ENCODE measurements at regions not wholly inside any gene's neighbourhood (a gene's known extent, or its start where the extent isn't known, plus 50 kb on each side); places are given as distances from the start of the nearest gene placed in this dataset.

GRCh38 chr11:116535120-116535519 is 237.7 kb downstream of the BUD13 start:
- no peak overlapping the region for H3K4me3 ChIP-seq (ENCODE audit: control insufficient read depth, low read depth, low read length)
- DNase-seq (ENCODE audit: low read depth) = no peak
- TF ChIP-seq, protein P1, sequence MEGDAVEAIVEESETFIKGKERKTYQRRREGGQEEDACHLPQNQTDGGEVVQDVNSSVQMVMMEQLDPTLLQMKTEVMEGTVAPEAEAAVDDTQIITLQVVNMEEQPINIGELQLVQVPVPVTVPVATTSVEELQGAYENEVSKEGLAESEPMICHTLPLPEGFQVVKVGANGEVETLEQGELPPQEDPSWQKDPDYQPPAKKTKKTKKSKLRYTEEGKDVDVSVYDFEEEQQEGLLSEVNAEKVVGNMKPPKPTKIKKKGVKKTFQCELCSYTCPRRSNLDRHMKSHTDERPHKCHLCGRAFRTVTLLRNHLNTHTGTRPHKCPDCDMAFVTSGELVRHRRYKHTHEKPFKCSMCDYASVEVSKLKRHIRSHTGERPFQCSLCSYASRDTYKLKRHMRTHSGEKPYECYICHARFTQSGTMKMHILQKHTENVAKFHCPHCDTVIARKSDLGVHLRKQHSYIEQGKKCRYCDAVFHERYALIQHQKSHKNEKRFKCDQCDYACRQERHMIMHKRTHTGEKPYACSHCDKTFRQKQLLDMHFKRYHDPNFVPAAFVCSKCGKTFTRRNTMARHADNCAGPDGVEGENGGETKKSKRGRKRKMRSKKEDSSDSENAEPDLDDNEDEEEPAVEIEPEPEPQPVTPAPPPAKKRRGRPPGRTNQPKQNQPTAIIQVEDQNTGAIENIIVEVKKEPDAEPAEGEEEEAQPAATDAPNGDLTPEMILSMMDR (IDR thresholded peaks at IDR 0.05; ENCODE audit: control insufficient read depth, insufficient read depth, low read depth, low read length, missing control alignments) = no peak

- TF ChIP-seq, protein P1 (IDR thresholded peaks at IDR 0.05; ENCODE audit: control insufficient read depth, insufficient read depth, low read depth, low read length, missing control alignments) = no peak
- H3K4me3 ChIP-seq (ENCODE audit: control insufficient read depth, low read depth, low read length) = no peak overlapping the region
- DNase-seq (ENCODE audit: low read depth) = no peak
Measured at GRCh38 chr11:116534270-116534975, 238.4 kb downstream of the BUD13 start.

GRCh38 chr11:116533186-116533825 is 239.5 kb downstream of the BUD13 start:
- DNase-seq (ENCODE audit: low read depth) = no peak
- H3K4me3 ChIP-seq (ENCODE audit: control insufficient read depth, low read depth, low read length) = no peak overlapping the region
- TF ChIP-seq, protein P1 (IDR thresholded peaks at IDR 0.05; ENCODE audit: control insufficient read depth, insufficient read depth, low read depth, low read length, missing control alignments) = no peak

- DNase-seq (ENCODE audit: low read depth) = no peak
- no peak overlapping the region for H3K4me3 ChIP-seq (ENCODE audit: control insufficient read depth, low read depth, low read length)
- TF ChIP-seq, protein P1 (IDR thresholded peaks at IDR 0.05; ENCODE audit: control insufficient read depth, insufficient read depth, low read depth, low read length, missing control alignments) = no peak
Measured at GRCh38 chr11:116532066-116532465, 240.7 kb downstream of the BUD13 start.

DNA sequence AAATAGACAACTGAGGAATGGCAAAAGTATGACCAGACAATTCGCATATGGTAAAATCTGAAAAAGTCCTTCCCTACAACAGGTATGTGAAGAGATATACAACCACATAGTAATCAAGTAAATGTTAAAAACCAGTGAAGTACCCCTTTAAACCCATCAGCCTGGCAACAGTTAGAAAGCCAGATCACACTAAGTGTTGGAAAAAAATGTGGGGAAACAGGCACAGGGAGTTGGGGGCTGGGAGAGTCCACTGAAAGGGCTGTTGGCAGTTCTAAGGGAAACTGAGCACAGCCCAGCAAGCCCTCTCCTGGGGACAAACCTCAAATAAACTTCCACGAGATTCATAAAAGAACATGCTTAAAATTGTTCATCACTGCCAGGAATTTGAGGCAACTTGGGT is 242.1 kb downstream of the BUD13 start:
- TF ChIP-seq, protein P1 (IDR thresholded peaks at IDR 0.05; ENCODE audit: control insufficient read depth, insufficient read depth, low read depth, low read length, missing control alignments) = no peak
- DNase-seq (ENCODE audit: low read depth) = no peak
- no peak overlapping the region for H3K4me3 ChIP-seq (ENCODE audit: control insufficient read depth, low read depth, low read length)

GRCh38 chr11:116529271-116529670 is 243.5 kb downstream of the BUD13 start:
- DNase-seq (ENCODE audit: low read depth) = no peak
- TF ChIP-seq, protein P1 (IDR thresholded peaks at IDR 0.05; ENCODE audit: control insufficient read depth, insufficient read depth, low read depth, low read length, missing control alignments) = no peak

More at GRCh38 chr11:116529271-116529670, 243.5 kb downstream of the BUD13 start:
- no peak overlapping the region for H3K4me3 ChIP-seq (ENCODE audit: control insufficient read depth, low read depth, low read length)

Data from AG09309 (cell line).